ENCODE measurements at regions not wholly inside any gene's neighbourhood (a gene's known extent, or its start where the extent isn't known, plus 50 kb on each side); places are given as distances from the start of the nearest gene placed in this dataset.

DNA sequence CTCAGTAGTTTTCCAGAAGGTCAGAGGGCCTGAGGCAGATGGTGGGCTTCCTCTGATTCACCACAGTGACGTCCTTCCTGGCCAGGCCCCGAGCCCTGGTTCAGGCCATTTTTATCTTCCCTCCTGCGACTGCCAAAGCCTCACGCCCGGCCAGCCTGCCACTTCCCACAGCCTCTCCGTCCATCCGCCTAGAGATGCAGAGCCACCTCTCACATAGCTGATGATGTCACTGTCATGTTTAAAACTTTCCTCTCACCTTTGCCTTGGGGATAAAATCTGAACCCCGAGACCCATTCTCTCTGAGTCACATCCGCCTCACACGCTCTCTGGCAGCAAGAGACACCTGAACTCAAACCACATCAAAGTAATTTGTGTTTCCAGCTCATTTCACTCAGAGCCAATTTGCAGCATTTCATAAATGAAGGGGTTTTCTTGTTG lies 175.3 kb downstream of the QDPR start:
- no peak for DNase-seq

DNA sequence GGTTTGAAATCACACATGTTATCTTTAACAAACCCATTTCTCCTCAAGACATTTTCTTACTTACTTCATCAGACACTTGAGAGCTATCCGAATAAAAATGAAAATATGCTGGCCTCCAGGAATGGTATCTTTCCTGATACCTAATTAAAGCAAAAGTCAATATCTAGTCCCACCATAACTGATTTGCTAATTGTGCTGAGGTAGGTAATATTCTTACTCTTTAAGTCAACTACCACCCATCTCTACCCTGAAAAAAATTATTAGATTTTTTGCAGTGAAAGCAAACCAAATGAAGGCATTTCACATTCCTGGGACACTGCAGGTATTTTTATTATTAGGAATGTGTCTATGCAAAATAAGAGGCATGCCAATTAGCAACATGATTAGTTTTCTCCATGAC lies 175.8 kb downstream of the QDPR start:
- DNase-seq = no peak

DNA sequence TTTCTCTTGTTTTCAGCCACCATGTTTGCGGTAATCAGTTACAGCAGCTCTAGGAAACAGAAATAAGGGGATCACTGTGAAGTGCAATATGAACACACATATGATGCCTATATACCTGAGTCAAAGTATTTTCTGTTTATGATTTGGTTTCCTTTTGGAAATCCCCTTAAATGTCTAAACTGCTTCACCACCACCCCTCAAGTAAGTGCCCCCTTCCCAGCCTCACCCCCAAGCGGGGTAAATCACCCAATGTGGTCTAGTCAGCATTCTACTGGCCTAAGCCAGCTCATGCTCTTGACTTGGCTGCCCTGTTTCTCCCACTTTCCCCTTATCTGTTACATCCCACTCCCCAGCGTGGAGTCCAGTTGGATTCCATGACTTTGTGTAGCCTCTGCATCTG lies 176.5 kb downstream of the QDPR start:
- DNase-seq = no peak

DNA sequence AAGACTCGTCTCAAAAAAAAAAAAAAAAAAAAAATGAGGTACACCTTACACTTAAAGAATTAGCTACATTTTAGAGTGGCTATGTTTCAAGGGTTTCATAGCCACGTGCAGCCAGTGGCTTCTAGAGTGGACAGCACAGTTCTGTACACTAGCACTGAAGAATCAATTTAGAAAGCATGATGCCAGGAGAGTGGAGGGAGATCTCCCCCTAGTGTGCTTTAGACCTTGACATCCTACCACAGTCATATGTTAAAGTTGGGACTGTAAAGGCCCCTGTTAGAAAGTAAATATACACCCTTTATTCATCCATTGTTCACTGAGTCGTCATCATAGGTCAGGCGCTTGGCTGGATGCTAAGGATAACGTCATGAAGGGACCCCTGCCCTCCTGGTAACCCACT lies 179.4 kb downstream of the QDPR start:
- DNase-seq = no peak

DNA sequence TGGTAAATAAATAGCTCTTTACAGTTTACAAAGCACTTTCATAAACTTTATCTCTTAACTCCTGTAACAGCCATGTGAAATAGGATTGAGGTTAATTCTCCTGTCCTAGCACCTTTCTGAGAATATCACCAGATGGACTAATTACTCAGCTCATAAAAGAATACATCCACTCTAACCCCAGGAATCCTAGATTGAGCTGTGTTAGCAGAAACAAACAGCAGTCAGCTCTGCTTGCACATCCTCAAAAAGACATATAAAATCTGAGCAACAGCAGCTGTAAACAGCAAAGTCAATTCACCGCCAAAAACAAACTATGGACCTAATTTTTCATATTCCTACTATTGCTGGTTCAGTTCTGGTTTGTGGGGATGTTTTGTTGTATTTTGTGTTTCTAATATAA lies 182.8 kb downstream of the QDPR start:
- DNase-seq = peak; percentile 0

DNA sequence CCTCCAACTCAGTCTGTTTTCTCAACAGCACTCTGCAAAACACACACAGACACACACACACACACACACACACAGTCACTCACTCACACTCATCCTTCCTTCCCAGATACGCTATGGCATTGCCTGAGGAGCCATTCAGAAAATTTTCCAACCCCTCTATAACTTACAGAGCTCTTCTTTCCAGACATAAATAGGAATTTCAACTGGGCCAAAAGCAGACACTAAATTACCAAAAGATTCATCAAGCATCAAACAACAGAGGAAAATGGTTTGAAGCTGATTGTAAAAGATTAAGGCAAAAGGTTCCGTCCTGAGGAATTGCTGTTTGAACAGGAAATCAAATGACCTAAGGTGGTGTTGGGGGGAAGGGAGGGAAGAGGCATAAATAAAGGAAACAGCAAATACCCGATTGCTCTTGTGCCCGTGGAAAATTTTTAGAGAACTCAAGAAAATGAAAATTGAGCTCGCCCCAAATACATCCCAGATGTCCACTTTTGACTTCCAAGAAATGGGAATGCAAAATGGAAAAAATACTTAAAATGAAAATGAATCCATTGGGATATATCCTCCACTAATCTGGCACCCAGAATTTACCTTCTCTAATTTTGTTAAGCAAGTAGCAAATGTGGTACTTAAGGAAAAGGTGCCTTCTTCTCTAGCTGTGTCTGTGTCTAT lies 183.6 kb downstream of the QDPR start:
- DNase-seq = no peak

DNA sequence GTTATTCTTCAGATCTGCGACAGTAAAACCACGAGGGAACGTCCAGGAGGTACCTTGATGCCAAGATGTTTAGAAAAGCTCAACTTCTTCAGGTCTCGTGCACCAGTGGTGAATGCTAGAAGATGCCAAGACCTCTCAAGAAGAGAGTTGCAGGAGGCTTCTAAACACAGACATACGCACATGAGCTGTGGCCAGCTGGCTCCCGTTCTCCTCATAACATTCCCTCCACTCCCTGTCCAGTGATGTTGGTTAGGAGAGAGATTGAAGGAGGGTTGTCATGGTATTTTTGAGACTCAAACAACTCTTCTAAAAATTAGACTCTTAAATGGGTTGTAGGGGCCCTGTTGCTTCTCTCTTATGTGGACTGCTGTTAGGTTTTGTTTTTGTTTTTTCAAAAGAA lies 184.3 kb downstream of the QDPR start:
- DNase-seq = no peak

DNA sequence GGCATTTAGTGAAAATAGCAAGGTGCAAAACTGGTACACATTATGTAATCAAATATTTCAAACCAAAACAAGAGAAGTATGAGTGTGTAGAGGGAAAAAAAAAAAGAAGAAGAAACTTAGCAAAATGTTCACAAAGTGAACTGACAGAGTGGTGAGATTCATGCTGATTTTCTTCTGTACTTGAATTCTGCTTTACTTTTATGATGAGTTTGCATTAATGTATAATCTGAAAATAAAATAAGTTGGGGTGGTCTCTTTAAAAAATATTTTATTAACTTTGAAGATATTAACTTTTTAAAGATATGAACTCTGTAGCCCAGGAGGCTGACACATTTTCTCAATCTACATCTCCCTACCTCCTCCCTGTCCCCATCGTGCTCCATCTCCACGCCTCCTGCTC lies 185.1 kb downstream of the QDPR start:
- no peak for DNase-seq

DNA sequence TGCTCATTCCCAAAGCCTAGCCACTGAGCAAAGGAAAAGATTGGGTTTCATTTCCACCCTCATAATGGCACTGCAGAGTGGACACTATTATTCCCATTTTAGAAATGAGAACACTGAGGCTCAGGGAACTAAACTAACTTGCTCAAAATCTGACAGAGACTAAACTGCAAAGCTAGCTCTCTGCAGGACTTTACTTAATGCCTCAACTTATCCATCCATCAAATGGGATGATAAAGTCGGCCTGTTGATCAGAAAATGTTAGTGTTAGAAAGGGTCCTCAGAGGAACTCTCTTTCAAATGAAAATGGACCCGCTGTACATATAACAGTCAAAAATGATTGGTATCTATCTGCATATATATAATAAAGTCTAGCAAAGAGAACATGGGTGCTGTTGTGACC lies 186.8 kb downstream of the QDPR start:
- no peak for DNase-seq

DNA sequence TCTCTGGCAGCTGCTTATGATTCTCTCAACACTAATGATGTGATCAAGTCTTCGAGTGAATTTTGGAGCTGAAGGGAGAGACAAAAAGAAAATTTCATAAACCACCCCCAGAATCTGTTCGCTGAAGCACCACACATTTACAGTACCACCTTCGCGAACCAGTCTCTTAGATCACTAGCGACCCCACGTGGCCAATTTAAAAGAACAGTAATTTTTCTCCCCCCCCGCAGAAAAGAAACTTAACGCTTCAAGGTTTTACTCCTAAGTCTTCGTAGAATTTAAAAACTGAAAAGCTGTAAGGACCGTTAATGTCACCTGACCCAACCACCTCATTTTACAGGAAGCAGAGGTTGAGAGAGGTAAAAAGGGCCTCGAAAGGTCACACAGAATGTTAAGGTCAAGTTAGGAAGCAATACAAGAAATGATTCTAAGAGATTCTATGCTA lies 187.5 kb downstream of the QDPR start:
- peak; percentile 2 for DNase-seq

DNA sequence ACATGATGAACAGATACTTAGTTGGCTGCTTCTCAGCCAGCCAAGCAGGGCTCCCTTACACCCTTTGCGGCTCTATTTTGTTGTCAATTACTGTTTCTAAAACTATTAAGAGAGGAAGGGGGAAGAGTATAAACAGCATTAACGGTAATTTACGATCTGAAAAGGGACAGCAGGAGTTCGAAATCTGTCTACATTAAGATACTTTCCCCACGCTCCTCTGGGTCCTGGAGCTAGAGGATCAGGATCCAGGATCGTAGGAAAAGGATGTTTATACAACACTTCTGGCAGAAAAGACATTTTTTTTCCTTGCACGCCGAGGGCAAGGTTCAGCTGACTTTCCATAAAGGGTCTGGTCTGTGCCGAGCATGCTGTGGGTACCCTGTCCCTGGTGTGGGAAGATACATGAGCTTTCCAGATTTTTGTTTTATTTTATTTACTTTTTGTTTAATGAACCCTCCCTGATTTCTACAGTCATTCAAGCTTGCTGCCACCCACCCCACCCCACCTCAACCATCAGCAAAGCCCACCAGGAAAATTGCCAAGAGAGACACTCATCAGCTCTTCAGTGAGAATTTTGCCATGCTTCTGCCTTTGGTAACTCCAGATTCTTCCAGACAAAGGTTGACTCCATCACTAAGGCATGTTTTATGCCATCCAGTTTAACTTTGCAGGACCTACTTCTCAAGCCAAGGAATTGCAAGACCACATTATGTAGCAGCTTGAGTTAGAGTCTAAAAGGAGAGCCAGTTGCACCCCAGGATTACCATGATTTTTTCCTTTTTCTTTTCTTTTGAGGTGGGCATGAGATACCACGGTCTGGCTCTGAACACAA lies 188.1 kb downstream of the QDPR start:
- no peak for DNase-seq

DNA sequence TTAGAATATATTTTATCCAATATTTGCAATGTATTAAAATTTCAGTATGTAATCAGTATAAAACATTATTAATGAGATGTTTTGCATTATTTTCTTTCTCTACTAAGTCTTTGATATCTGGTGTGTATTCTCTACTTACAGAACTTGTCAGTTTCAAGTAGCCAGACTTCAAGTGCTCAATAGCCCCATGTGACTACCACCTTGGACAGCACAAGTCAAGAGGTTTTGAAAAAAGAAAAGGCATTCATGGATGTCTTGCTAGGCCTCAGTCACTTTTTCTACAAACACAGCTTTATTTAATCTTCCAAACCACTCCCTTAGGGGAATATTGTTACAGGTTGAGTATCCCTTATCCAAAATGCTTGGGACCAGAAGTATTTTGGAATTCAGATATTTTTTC lies 189.4 kb downstream of the QDPR start:
- no peak for DNase-seq

DNA sequence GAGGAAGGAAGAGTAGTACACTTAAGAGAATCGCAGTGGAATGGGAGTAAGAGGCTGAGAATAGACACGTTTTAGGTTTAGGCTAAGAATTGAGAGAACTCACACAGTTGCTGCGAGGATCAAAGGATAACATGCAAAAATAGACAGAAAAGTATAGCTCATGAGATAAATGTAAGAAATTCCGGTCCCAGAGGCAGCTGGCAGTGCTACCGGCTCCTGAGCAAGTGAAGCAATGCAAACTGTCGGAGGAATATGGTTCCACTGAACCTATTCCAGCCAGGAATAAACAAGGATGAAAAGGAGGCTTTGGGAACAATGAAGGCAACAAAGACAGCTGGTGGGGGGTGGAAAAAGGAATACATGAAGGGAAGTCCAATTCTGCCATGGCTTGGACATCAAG lies 191.8 kb downstream of the QDPR start:
- DNase-seq = no peak

DNA sequence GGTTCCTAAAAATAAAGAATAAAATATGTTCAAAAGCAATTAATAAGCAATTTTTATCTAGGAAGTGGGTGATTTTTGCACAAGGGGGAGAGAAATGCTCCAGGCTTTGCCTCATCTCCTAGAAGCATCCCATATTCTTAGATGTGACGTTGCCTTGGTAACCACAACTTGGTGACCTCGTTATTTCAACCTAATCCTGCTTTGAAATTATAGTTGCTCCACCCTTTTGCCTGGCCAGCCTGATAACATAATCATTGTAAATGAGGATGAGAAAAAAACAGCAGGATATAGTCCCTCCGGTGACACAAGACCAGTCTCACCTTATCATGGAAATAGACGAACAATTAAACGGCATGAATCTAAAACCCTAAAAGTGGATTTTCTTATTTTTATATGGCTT lies 194.4 kb downstream of the QDPR start:
- no peak for DNase-seq

DNA sequence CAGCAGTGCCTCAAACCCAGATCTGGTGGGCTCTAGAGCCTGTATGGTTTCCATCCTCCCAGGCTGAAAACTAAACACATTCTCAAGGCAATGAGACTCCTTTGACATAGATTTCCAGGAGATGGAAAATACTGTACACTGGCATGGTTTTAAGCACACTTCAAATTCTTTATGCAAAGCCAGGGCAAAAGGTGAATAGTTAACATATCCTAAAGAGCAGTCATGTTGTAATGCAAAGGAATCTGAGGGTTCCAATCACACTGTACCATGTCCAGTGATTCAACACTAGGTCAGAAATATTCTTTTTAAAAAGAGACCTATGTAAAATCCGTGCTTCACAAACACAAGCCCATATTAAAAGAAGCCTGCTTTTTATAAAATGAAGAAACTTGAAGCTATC lies 195.3 kb downstream of the QDPR start:
- no peak for DNase-seq

DNA sequence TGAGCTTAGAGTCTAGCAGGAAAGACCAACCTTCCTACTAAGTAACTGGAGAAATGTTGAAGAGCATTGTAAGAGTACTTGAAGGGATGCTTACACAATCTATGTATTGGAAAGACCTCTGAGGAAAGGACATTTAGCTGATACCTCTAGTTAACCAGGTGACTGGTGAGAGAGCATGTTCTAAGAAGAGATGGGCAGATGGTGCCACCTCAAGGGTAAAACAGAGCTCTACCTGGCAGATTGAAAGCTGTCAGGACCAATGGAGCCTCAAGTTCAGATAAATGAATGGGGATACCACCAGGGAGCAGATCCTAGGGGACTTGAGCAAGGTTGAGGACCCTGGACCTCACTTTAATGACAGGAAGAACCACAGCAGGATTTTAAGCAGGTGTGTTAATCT lies 196.4 kb downstream of the QDPR start:
- DNase-seq = no peak

DNA sequence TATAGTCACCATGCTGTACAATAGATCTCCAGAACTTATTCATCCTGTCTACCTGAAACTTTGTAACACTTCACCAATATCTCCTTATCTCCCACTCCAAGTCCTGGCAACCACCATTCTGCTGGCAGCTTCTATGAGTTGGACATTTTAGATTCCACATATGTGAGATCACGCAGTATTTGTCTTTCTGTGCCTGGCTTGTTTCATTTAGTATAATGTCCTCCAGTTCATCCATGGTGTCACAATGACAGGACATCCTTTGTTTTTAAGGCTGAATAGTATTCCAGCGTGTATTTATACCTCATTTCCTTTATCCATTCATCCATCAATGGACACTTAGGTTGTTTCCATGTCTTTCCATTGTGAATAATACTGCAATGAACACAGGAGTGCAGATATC lies 198.7 kb downstream of the QDPR start:
- no peak for DNase-seq

DNA sequence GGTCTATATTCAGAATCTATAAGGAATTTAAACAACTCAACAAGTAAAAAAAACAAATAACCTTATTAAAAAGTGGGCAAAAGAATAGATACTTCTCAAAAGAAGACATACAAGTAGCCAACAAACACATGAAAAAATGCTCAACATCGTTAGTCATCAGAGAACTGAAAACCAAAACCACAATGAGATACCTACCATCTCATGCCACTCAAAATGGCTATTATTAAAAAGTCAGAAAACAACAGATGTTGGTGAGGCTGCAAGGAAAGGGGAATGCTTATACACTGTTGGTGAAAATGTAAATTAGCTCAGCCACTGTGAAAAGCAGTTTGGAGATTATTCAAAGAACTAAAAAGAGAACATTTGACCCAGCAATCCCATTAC lies 201.6 kb downstream of the QDPR start:
- DNase-seq = no peak

DNA sequence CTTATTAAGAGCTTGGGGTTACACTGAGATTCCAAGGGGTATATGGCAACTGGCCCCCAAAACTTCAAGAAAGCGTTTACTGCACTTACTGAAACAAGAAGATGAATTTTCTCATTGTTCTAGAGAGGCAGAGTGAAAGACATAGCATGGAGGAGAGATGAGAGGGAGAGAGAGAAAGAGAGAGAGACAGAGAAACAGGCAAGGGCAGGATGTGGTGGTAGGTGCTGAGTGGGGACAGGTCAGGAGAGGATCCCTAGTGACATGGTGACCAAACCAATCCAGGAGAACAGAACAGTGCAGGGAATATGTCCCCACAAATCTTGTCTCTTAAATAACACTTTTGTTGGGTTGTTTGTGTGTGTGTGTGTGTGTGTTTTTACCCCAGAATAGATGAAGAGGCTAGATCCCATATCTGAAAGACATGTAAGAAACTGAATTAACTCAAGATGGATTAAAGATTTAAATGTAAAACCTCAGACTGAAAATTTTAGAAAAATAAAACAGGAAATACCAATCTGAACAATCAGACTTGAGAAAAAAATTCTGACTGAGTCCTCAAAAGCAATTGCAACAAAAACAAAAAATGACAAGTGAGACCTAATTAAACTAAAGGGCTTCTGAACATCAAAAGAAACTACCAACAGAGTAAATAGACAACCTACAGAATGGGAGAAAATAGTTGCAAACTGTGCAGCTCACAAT lies 202.2 kb downstream of the QDPR start:
- DNase-seq = no peak

DNA sequence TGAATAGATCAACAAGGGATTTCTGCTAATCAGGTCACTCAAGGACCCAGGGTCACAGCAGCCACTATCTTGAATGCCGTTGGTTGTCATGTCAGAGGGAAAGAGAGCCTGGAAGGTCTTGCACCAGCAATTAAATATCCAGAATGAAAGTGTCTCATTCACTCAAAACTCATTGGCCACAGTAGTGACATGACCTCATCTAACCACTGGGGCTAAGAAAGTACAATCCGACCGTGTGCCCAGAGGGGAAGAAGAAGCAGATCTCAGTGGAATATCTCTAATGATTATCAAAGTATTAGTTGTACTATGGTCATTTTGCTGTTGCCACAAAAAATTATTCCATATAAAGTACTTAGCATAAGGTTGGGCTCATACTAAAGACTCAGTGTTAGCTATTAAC lies 210.0 kb downstream of the QDPR start:
- DNase-seq = no peak

DNA sequence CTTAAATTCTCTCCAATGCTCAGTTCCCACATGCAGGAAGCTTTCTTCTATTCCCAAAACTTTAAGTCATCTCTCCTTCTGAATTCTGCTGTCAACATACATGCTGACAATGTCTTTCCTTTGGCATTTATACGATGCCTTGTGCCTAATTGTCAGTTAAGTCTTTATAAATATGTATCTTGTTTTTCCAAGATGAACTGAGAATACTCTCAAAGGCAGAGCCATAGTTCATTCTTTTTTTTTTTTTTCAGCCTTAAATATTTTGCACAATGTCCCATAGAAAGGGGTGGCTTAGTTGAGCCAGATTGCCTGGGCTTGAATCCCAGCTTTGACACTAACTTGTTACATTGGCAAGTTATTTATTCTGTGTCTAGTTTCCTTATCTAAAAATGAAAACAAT lies 210.6 kb downstream of the QDPR start:
- no peak for DNase-seq

DNA sequence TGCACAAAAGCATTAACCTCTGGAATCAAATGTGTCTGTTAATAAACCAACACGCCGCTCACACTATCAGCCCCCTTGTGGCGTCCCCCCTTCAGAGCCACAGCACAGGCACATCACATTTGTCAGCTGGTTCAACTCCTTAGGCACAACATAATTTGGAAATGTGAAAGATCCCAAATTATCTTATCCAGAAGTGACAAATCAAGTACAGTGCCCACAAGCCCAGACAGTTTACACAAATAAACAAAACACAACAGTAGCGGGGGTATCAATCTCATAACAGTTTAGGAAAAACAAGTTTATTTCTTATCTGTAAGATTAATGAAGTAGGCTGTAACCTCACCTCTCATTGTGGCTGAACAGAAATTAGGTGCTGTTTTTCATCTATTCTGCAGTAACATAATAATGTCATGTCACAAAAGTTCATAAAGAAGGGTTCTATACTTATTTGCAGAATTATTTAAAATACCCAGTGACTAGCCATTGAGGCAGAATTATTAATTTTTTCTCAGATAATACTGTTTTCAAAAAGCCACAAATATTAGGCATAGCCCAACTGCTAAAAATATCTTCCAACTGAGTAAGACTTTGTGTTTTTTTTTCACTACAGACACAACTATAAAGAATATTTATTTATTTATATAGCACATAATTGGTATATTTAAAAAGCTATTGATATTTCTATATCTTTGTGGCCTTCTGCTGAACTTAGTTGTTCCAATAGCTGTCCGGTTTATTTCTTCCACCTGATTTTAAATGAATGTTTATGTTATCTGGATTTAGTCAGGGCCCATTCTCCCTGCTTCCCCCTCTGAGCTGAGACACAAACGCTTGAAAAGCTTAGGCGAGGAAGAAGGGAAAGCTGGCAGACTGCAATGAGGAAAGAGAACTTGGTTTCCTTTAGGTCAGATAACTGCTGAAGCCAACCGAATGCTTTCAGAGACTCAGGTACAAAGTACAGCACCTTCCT lies 214.7 kb downstream of the QDPR start:
- no peak for DNase-seq

DNA sequence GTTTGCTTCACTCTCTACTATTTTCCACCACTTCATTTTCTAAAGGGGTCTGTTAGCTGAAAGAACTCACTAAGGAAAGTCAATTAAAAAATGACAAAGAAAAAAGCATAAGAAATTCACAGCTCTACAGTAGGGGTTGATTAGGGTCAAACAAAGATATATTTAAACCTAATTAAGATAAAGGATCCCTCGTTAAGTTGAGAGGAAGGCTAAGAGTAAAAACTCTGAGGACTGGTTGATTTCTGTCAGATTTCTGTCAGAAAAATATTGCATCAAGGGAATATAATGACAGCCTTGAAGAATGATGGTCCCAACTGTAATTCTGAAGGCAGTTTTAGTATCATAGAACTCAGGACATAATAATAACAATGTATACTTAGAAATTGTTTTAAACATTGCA lies 218.0 kb downstream of the QDPR start:
- no peak for DNase-seq
